ENCODE measurements at regions not wholly inside any gene's neighbourhood (a gene's known extent, or its start where the extent isn't known, plus 50 kb on each side); places are given as distances from the start of the nearest gene placed in this dataset.

- TF ChIP-seq GABPA (IDR thresholded peaks at IDR 0.05; ENCODE audit: low read depth) = no peak
- TF ChIP-seq REST (IDR thresholded peaks at IDR 0.05; ENCODE audit: insufficient replicate concordance, low read depth) = no peak
- TF ChIP-seq SPI1 (IDR thresholded peaks at IDR 0.05; ENCODE audit: borderline replicate concordance, low read depth) = no peak
- TF ChIP-seq CTCF (IDR thresholded peaks at IDR 0.05; ENCODE audit: insufficient read depth, low read length) = no peak
- TF ChIP-seq POLR2AphosphoS5 (IDR thresholded peaks at IDR 0.05; ENCODE audit: low read depth) = no peak
- no peak overlapping the region for H3K27ac ChIP-seq (replicated peaks)
These were observed 56.0 kb upstream of the FNDC3A start for GRCh38 chr13:48919751-48920150.

GRCh38 chr13:48920730-48921129 lies 55.0 kb upstream of the FNDC3A start:
- Histone ChIP-seq H3K27me3 (ENCODE audit: insufficient read depth, poor library complexity, severe bottlenecking) (no peaks in the 10 kb centered on the region), H3K4me3 (replicated peaks; ENCODE audit: insufficient read depth, low read length) (no peak overlapping the region), H3K27ac (replicated peaks) (no peak overlapping the region)
- DNase-seq (ENCODE audit: low read depth in 1 of 2, low spot score in 1 of 2) = no peak
- TF ChIP-seq CTCF (IDR thresholded peaks at IDR 0.05; ENCODE audit: insufficient read depth, low read length) (no peak), POLR2AphosphoS5 (IDR thresholded peaks at IDR 0.05; ENCODE audit: low read depth) (no peak), SPI1 (IDR thresholded peaks at IDR 0.05; ENCODE audit: borderline replicate concordance, low read depth) (no peak), REST (IDR thresholded peaks at IDR 0.05; ENCODE audit: insufficient replicate concordance, low read depth) (no peak), GABPA (IDR thresholded peaks at IDR 0.05; ENCODE audit: low read depth) (no peak)

More at GRCh38 chr13:48919751-48920150, 56.0 kb upstream of the FNDC3A start:
- no peak for DNase-seq (ENCODE audit: low read depth in 1 of 2, low spot score in 1 of 2)
- no peak overlapping the region for H3K4me3 ChIP-seq (replicated peaks; ENCODE audit: insufficient read depth, low read length)
- no peaks in the 10 kb centered on the region for H3K27me3 ChIP-seq (ENCODE audit: insufficient read depth, poor library complexity, severe bottlenecking)

GRCh38 chr13:48923376-48923775 lies 52.3 kb upstream of the FNDC3A start:
- Histone ChIP-seq H3K4me3 (replicated peaks; ENCODE audit: insufficient read depth, low read length) (no peak overlapping the region), H3K27me3 (ENCODE audit: insufficient read depth, poor library complexity, severe bottlenecking) (no peaks in the 10 kb centered on the region), H3K27ac (replicated peaks) (no peak overlapping the region)
- no peak for DNase-seq (ENCODE audit: low read depth in 1 of 2, low spot score in 1 of 2)
- no peak for TF ChIP-seq GABPA (IDR thresholded peaks at IDR 0.05; ENCODE audit: low read depth)
- no peak for TF ChIP-seq POLR2AphosphoS5 (IDR thresholded peaks at IDR 0.05; ENCODE audit: low read depth)
- no peak for TF ChIP-seq SPI1 (IDR thresholded peaks at IDR 0.05; ENCODE audit: borderline replicate concordance, low read depth)
- no peak for TF ChIP-seq REST (IDR thresholded peaks at IDR 0.05; ENCODE audit: insufficient replicate concordance, low read depth)
- TF ChIP-seq CTCF (IDR thresholded peaks at IDR 0.05; ENCODE audit: insufficient read depth, low read length) = no peak

Data from HL-60 (cell line).